ENCODE measurements at regions not wholly inside any gene's neighbourhood (a gene's known extent, or its start where the extent isn't known, plus 50 kb on each side); places are given as distances from the start of the nearest gene placed in this dataset.

GRCh38 chr3:66552846-66553245, 52.0 kb upstream of the LRIG1 start:
- TF ChIP-seq EP300 (IDR thresholded peaks at IDR 0.05; ENCODE audit: borderline replicate concordance) = no peak

- no peak for TF ChIP-seq YY1 (IDR thresholded peaks at IDR 0.05; ENCODE audit: low read depth)
- no peak for TF ChIP-seq TCF12 (IDR thresholded peaks at IDR 0.05; ENCODE audit: low read depth)
- no peak for TF ChIP-seq EP300 (IDR thresholded peaks at IDR 0.05; ENCODE audit: borderline replicate concordance)
- no peak for TF ChIP-seq TEAD4 (IDR thresholded peaks at IDR 0.05)
- TF ChIP-seq RAD21 (IDR thresholded peaks at IDR 0.05; ENCODE audit: low read depth) = no peak
- no peak for TF ChIP-seq CREB1 (IDR thresholded peaks at IDR 0.05; ENCODE audit: low read depth)
- TF ChIP-seq EGR1 (IDR thresholded peaks at IDR 0.05) = no peak
- no peak for TF ChIP-seq CEBPB (IDR thresholded peaks at IDR 0.05)
- TF ChIP-seq MAX (IDR thresholded peaks at IDR 0.05) = no peak
Observed at GRCh38 chr3:66553441-66554113, 52.8 kb upstream of the LRIG1 start.

DNA sequence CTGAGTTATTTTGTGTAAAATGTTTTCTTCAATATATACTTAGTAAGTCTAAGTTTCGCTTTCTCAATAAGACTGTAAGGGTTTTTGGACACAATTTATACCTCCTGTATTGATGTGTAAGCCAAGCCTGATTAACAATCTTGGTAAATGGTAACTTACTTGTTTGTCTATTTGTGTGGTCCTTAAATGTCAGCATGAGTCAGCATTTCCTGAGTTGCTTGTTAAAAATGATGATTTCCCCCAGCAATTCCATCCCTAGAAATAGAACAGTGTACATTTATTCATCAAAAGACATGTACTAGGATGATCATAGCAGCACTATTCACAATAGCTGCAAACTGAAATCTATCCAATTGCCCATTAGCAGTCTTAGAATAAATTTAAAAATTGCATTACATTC, 53.4 kb upstream of the LRIG1 start:
- TF ChIP-seq CEBPB (IDR thresholded peaks at IDR 0.05) = no peak
- TF ChIP-seq, protein P1, sequence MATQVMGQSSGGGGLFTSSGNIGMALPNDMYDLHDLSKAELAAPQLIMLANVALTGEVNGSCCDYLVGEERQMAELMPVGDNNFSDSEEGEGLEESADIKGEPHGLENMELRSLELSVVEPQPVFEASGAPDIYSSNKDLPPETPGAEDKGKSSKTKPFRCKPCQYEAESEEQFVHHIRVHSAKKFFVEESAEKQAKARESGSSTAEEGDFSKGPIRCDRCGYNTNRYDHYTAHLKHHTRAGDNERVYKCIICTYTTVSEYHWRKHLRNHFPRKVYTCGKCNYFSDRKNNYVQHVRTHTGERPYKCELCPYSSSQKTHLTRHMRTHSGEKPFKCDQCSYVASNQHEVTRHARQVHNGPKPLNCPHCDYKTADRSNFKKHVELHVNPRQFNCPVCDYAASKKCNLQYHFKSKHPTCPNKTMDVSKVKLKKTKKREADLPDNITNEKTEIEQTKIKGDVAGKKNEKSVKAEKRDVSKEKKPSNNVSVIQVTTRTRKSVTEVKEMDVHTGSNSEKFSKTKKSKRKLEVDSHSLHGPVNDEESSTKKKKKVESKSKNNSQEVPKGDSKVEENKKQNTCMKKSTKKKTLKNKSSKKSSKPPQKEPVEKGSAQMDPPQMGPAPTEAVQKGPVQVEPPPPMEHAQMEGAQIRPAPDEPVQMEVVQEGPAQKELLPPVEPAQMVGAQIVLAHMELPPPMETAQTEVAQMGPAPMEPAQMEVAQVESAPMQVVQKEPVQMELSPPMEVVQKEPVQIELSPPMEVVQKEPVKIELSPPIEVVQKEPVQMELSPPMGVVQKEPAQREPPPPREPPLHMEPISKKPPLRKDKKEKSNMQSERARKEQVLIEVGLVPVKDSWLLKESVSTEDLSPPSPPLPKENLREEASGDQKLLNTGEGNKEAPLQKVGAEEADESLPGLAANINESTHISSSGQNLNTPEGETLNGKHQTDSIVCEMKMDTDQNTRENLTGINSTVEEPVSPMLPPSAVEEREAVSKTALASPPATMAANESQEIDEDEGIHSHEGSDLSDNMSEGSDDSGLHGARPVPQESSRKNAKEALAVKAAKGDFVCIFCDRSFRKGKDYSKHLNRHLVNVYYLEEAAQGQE (IDR thresholded peaks at IDR 0.05; ENCODE audit: low read depth) = no peak
- no peak for TF ChIP-seq TAF1 (IDR thresholded peaks at IDR 0.05; ENCODE audit: low read depth)
- no peak for TF ChIP-seq RAD21 (IDR thresholded peaks at IDR 0.05; ENCODE audit: low read depth)
- TF ChIP-seq MAX (IDR thresholded peaks at IDR 0.05) = no peak
- TF ChIP-seq EGR1 (IDR thresholded peaks at IDR 0.05) = no peak
- no peak for TF ChIP-seq ZBTB7A (IDR thresholded peaks at IDR 0.05; ENCODE audit: low read depth)
- no peak for TF ChIP-seq TCF12 (IDR thresholded peaks at IDR 0.05; ENCODE audit: low read depth)
- TF ChIP-seq EP300 (IDR thresholded peaks at IDR 0.05; ENCODE audit: borderline replicate concordance) = no peak
- TF ChIP-seq CREB1 (IDR thresholded peaks at IDR 0.05; ENCODE audit: low read depth) = no peak
- TF ChIP-seq YY1 (IDR thresholded peaks at IDR 0.05; ENCODE audit: low read depth) = no peak
- no peak for TF ChIP-seq TEAD4 (IDR thresholded peaks at IDR 0.05)
- no peak for TF ChIP-seq FOXM1 (IDR thresholded peaks at IDR 0.05; ENCODE audit: borderline replicate concordance, low read depth)
- TF ChIP-seq, protein P2, sequence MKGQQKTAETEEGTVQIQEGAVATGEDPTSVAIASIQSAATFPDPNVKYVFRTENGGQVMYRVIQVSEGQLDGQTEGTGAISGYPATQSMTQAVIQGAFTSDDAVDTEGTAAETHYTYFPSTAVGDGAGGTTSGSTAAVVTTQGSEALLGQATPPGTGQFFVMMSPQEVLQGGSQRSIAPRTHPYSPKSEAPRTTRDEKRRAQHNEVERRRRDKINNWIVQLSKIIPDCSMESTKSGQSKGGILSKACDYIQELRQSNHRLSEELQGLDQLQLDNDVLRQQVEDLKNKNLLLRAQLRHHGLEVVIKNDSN (IDR thresholded peaks at IDR 0.05) = no peak
- no peak for TF ChIP-seq NFIC (IDR thresholded peaks at IDR 0.05)

GRCh38 chr3:66555214-66555844, 54.5 kb upstream of the LRIG1 start:
- TF ChIP-seq NFIC (IDR thresholded peaks at IDR 0.05) (no peak), CEBPB (IDR thresholded peaks at IDR 0.05) (no peak), RAD21 (IDR thresholded peaks at IDR 0.05; ENCODE audit: low read depth) (no peak), TAF1 (IDR thresholded peaks at IDR 0.05; ENCODE audit: low read depth) (no peak), YY1 (IDR thresholded peaks at IDR 0.05; ENCODE audit: low read depth) (no peak), TEAD4 (IDR thresholded peaks at IDR 0.05) (no peak), TCF12 (IDR thresholded peaks at IDR 0.05; ENCODE audit: low read depth) (no peak), MAX (IDR thresholded peaks at IDR 0.05) (no peak), EP300 (IDR thresholded peaks at IDR 0.05; ENCODE audit: borderline replicate concordance) (no peak), FOXM1 (IDR thresholded peaks at IDR 0.05; ENCODE audit: borderline replicate concordance, low read depth) (no peak), ZBTB7A (IDR thresholded peaks at IDR 0.05; ENCODE audit: low read depth) (no peak), EGR1 (IDR thresholded peaks at IDR 0.05) (no peak), CREB1 (IDR thresholded peaks at IDR 0.05; ENCODE audit: low read depth) (no peak)
- TF ChIP-seq, protein P2 (IDR thresholded peaks at IDR 0.05) = no peak
- TF ChIP-seq, protein P1 (IDR thresholded peaks at IDR 0.05; ENCODE audit: low read depth) = no peak

GRCh38 chr3:66557170-66557569, 56.3 kb upstream of the LRIG1 start:
- TF ChIP-seq, protein P1 (IDR thresholded peaks at IDR 0.05; ENCODE audit: low read depth) = no peak
- TF ChIP-seq EP300 (IDR thresholded peaks at IDR 0.05; ENCODE audit: borderline replicate concordance) (no peak), FOXM1 (IDR thresholded peaks at IDR 0.05; ENCODE audit: borderline replicate concordance, low read depth) (no peak), CEBPB (IDR thresholded peaks at IDR 0.05) (no peak), MAX (IDR thresholded peaks at IDR 0.05) (no peak), ZBTB7A (IDR thresholded peaks at IDR 0.05; ENCODE audit: low read depth) (no peak), CREB1 (IDR thresholded peaks at IDR 0.05; ENCODE audit: low read depth) (no peak), NFIC (IDR thresholded peaks at IDR 0.05) (no peak), RAD21 (IDR thresholded peaks at IDR 0.05; ENCODE audit: low read depth) (no peak), YY1 (IDR thresholded peaks at IDR 0.05; ENCODE audit: low read depth) (no peak), TEAD4 (IDR thresholded peaks at IDR 0.05) (no peak), EGR1 (IDR thresholded peaks at IDR 0.05) (no peak), TAF1 (IDR thresholded peaks at IDR 0.05; ENCODE audit: low read depth) (no peak)
- TF ChIP-seq, protein P2 (IDR thresholded peaks at IDR 0.05) = no peak

Measured in Ishikawa (cell line).